NCI-H2029 treated with DMSO at 0.1 percent for 48 hours (cell line): ENCODE measurements at regions not wholly inside any gene's neighbourhood (a gene's known extent, or its start where the extent isn't known, plus 50 kb on each side); places are given as distances from the start of the nearest gene placed in this dataset.
"Not testable (repeated sequence)": the region's sequence is repeated elsewhere in the genome, so short reads cannot be mapped to it uniquely, and the experiment has no call there.

Experiments
- DNase-seq: peaks from one replicate; lab custom pipeline; 2025; lab: John Stamatoyannopoulos, UW

DNA sequence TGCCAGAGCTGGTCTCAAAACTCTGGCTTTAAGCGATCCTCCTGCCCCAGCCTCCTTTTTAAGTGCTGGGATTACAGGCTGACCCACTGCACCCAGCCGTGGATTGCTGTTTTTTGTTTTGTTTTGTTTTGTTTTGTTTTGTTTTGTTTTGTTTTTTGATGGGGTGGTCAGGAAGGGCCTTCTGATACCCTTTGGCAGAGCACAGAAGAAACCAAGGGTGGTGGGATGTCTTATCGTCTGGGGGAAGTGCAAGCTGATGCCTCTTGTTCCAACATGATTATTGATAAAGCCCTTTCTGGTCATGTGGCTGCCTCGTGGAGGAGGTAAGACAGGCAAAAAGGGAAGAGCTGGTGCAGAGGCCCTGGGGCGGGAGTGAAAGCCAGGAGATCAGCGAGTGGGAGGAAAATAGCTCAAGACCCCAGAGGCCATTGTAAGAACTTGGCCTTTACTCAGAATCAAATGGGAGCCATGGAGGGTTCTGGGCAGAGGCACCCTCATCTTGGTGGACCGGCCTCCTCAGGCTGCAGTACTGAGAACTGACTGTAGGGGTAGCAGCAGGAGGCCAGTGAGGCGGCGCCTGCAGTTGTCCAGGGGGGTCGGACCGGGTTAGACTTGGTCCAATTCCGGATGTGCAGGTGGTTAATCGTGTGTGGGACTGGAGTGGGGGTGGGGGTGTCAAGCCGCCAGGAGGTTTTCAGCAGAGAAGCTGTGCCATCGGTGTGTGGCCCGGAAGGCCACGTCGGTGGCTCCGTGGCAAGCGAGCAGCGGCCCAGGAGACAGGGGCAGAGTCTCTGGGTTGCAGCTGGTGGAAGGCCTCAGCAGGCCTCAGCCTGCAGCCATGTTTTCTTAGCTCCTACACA, 84.4 kb upstream of the GSE1 start:
- DNase-seq, result no peak

DNA sequence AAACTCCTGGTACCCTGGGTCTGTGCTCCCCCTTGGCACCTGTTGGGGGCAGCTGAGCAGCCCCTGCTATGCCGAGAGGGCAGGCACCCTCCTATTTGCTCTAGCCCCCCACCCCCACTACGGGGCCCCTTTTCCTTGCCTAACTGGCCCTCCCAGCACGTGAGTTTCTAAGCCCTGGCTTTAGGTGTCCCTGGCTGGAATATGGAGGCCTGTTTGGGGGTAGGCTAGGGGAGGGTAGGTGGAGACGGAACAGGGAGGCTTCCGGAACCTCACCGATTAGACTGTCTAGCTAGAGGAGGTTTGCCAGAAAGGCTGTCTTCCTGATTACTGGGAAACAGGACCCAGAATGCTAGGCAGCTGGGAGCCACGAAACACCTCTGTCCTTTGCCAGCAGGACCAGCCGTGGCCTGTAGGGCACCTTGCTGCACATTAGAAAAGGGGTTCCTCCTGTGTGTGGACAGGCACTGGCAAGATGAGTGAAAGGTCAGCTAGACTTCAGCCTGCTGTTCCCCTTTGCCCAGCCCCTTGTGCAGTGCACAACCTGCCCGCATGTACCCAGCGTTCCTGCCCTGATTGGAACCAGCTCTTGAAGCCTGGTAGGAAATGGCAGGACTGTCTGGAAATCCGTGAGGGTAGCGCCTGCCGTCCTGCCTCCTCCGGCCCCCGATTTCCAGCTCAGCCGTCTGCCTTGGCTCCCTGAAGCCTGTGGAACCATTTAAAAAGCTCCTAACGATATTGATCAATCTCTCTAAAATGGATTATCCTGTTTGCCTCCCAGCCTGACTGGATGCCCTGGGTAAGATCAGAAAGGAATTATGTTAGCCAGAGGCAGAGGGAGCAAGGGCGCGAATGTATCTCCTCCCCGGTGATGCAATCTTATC, 83.4 kb upstream of the GSE1 start:
- DNase-seq, result no peak

DNA sequence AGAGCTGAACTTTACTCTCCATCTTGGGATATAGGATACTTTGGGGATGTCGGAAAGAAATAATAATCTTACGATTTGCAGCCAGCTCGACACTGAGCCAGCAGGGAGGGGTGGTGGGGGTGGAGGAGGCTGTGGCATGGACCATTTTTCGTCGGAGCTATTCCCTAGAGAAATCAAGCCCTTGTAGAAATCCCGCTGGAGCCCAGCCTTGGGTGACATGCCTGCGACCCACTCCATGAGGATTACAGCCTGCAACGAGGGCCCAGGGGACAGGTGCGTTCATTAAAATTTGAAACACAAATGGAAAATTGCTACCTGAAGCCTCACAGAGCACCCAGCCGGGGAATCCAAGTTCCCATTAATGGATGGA, 82.8 kb upstream of the GSE1 start:
- no peak for DNase-seq

DNA sequence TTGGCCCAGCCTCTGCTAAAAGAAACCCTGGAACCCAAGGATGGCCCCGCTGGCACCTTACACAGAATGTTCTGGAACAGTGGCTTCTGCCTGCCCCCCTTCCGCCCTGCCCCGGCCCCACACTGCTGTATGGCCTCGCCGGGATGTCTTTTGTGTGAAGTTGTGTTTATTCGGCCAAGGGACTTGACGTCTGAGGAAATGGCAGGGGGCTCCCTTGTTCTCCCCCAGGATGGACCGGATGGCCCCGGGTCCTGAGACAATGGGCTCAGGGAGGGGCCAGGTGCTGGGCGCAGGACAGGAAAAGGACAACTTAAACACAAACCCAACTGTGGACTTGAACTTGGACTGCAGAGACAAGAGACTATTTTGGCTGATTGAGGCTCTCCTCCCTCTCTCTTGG, 81.6 kb upstream of the GSE1 start:
- no peak for DNase-seq

DNA sequence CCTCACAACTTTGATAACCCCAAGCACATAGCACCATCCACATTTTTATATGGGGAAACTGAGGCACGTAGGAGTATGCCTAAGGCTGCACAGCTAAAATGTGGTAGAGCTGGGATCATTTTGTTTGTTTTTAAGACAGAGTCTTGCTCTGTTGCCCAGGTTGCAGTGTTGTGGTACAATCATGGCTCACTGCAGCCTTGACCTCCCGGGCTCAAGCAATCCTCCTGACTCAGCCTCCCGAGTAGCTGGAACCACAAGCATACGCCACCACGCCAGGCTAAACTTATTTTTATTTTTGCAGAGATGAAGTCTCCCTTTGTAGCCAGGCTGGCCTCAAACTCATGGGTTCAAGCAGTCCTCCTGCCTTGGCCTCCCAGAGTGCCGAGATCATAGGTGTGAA, 81.0 kb upstream of the GSE1 start:
- no peak for DNase-seq

DNA sequence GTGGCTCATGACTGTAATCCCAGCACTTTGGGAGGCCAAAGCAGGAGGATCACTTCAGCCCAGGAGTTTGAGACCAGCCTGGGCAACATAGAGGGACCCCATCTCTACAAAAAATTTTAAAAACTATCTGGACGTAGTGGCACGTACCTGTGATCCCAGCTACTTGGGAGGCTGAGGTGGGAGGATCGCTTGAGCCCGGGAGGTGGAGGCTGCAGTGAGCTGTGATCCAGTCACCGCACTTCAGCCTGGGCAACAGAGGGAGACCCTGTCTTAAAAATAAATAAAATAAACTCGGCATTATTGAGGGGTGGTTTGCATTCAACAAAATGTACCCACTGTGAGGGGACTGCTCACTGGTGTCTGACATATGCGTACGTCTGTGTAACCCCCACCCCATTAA, 79.5 kb upstream of the GSE1 start:
- not testable (repeated sequence) for DNase-seq

DNA sequence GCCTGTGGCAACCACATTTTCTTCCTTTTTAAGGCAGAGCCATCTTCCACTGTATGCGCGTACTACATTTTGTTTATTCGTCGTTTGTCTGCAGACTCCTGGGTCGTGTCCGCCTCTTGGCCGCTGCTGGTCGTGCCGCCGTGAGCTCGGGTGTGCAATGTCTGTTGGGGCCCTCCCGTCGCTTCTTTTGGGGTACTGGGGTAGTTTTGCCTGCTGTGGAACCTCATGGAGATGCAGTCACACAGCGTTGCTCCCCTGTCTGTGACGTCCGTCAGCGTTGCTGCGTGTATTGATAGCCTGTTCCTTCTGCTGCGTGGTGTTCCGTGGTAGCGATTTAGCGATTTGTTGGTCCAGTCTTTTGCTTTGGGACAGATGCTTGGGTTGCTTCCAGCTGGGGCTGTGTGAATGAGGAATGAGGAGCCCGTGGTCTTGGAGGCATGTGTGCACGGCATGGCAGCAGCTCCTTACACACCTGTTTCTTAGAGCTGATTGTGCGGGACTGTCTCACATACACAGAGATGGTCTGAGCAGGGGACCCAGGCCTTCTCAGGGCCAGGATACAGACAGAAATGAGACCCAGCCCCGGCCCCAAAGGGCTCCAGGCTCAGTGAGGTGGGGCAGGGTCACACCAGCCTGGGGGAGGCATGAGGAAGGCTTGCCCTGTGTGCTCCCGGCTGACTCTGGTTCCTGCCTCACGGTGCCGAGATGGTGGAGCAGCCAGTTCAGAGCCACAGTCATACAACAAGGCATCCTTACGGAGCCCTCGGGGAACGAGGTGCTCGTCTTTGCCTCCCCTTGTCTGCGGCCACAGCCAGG, 78.4 kb upstream of the GSE1 start:
- DNase-seq, result no peak

DNA sequence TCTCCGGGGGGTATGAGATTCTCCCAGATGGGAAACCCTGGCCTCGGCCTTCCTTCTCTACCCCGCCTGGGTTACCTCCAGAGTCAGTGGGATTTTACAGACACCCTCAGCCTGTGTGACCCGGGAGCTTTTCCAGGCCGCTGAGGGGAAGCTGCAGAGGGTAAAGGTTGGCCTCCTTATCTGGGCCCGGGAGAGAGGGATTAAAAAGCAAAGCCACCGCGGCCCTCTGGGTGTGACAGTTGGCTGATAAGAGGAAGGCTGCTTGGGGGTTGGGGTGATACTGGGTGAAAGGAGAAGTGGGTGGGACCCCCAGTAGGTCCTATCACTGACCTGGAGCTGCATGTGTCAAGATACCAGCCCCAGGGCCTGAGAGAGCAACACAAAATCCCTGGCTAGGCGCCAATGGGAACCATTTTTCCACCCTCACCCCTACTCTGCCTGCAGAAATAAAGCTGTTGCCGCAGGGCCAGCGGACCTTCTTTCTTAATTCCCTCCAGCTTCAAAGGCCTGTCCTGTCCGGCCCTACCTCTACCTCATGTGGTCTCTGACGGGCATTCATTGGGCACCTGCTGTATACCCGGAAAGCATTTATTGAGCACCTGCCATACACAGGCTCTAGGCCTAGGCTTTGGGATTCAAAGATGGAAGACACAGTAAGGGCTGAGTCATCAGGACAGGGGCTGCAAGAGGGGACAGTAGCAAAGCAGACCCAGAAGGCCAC, 77.6 kb upstream of the GSE1 start:
- no peak for DNase-seq

DNA sequence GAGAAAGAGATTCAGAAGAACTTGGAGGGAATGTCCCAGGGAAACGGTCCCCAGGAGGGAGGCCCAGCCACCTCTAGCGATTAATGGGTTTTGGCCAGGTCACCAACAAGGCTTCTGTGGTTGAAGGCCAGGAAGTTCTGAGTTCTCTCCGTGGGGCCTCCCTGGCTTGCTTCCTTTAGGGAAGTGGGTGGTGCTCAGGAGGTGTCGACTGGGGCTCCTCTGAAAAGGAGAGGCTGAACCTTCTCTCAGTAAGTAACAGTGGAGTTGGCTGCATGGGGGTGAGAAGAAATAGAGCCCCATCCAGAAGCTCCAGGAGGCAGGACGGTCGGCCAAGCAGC, 77.1 kb upstream of the GSE1 start:
- no peak for DNase-seq

DNA sequence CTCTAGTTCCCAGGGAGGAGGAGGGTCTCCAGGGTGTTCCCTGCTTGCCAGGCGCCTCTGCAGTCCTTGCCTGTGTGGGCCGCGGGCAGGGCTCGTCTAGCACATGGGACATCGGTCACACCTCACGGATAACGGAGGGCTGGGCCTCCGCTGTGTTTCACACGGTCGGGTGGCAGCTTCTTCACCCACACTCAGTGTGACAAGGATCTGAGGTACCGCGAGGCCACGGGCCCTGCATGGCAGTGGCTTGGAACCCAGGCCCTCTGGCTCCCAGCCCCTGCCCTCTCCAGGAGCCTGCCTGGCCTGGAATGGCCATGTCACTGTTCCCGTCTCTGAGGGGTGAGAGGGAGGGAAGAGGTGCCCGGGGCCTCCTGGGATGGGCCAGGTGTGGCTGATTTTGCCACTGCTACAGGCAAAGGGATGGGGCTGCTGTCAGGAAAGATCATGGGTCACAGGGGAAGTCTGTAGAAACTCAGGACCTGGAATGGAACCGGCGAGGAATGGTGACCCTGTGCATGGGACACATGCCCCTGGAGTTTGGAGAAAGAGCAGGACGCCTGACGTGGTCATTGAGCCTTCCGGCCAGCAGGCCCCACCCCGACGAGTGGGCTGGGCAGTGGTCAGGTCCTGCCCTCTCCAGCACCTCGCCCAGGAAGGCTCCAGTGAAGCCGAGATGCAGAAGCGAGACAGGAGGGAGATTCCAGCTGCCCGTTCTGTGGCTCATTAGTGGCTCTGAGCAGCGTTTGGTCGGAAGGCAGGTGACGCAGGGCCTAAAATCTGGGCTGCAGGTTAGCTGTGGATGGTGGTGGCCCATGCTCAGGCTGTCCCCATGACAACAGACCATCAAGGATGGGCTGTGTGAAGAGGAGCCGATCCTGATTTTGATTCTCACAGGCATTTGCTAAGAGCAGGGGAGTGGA, 76.5 kb upstream of the GSE1 start:
- DNase-seq, result no peak

DNA sequence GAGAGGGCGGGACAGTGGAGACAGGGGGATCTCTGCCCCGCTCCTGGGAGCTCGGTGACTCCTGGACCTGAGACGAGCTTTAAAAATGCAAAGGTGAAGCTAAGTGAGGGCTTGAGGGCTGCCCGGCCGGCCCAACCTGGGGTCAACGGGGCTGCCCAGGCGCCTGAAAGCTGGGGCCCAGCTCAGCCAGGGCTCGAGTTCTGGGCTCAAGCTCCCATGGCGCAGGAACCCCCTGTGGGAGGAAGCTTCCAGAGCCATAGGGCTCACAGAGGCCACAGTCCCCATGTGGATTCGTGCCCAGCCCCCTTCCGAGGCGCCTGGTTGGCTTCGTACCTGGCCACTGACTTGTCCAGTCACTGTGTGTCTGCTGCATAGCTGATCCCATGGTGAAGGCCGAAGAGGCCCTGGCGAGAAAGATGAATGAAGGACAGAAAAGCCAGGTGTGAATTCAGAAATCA, 75.8 kb upstream of the GSE1 start:
- DNase-seq, result no peak

DNA sequence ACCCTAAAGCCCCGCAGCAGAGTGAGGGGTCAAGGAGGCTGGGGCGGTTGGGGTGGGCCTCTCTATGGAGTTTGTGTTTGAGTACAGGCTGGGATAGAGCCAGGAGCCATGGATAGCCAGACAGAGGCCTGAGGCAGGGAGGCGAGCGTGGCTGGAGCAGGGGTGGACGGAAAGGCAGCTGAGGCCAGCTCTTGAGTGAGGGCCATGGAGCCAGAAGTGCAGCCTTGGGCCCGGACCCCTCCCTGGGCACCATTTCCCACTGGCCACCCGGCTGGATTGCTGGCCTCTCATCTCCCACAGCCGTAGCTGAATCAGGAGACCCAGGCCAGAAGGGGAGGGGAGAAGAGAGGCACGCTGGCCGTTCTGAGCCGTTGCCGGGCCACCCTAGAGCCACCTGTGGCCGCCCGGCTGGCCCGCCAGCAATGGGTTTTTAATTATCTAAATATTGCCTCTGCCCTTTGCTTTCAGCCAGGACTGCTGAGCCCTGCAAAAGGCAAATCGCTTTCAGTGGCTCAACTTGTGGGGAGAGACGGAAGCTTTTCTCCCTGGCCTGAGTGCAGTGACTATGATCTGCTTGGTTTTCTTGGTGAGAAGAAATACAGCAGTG, 75.2 kb upstream of the GSE1 start:
- no peak for DNase-seq

DNA sequence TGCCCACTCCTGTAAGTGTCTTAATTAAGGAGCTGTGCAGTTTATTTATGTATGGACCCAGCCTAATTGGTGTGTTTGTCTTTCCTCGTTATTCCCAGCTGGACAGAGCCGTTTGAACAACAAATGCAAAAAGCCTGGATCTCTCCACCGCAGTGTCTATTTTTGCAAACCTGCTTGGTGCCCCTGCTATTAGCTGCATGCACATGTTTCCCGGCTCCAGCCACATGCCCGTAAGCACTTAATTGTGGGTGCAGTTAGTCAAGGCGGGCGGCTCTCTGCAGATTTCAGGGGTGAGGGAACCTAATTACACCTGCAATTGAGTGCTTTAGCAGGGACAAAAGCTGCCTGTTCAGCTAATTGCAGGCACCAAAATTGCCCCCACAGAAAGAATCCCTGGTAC, 74.0 kb upstream of the GSE1 start:
- no peak for DNase-seq

DNA sequence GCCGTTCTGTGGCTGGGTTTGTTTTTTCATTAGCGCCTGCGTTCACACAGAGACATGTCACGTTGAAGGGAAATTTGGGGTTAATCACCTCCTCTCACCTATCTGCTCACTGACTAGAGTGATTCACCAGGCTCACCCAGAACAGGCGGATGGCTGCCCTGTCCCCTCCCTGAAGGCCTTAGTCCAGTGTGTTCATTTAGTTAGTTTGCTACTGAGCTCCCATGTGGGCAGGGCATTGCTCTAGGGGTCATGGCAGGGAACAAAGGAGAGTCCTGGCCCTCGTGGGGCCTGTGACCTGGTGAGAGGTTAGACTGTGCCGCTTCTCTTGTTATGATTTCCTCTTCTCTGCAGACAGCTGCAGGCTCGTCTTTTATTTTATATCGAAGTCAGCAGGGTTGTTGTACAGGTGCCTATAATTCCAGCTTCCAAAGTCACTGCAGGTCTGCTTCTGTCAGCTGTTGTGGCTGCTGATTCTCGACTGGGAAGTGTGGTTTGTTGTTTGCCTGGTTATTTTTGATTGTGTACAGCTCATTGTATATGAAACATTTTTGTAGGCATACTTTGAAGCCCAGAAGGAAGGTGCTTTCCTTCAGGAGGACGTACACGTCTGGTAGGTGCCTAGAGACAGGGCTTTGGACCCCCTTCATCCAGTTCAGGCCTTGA, 73.4 kb upstream of the GSE1 start:
- no peak for DNase-seq

DNA sequence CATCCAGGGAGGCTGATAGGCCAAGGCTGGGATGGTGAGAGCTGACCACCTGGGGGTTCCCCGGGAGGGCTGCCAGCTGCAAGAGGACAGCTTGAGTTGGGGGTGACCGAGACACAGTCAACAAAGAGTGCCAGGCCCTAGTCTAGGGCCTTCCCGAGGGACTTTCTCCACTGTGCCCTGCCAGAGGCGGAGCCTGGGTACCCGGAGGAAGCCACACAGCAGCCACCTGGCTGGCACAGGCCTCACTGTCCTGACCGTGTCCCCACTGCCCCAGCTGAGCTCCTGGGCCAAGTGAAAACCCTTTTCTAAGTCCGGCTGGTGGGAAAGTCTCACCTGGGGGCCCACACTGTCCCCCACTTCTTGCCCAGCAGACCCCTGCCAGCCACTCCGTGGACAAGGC, 71.9 kb upstream of the GSE1 start:
- DNase-seq, result no peak

DNA sequence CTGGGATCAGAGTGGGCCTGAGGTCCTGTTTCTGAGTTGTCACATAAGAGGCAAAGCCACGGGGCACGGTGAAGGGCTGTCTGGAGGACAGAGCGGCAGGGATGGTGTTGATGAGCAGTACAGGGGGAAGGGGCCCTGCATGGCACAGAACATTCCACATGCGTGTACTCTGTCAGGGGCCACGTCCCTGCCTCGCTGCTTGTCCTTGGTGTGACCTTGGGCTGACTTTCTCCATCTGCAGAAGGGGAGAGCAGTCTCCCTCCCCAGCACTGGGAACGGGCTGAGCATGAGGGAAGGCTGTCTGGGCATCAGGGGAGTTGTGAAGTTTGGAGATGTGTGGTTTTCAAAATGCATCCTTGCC, 71.5 kb upstream of the GSE1 start:
- no peak for DNase-seq

DNA sequence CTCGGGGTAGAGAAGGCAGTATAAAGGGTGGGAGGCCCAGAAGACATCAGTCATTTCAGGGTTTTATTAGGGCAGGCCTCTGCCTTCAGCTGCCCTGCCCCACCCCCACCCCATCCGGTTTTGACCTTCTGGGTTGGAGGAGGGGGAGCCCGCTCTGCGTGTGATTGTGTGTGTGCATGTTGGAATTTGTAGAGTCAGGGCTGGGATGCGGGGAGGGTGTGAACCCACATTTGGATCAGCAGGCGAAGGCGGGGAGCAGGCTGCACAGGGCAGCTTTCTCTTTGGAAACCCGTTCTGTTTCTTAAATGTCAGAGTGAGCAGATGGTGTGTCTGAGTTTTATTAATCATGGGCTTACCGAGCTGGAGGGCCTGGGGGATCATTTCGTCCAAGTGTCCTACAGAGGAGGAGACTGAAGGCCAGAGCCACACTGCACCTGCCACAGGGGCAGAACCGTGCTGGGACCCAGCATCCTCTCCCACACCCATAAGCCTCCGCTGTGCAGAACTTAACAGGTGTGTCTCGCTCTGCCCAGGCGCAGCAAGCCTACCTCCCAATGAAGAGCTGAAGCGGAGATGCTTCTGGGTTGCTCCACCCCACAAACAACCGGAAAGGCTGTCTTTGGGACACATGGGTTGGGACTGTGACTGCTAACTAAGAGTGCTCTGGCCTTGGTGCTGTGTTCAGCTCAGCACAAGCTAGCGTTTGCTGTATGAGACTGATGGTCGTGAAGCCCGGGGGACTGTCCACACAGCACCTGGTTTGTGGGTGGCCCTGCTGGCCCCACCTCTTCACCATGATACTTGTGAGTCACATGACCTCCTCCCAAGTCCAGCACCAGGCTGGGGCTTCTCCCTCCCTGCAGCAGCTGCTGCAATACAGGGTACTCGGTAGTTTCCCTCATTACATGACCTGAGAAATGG, 70.9 kb upstream of the GSE1 start:
- DNase-seq, result no peak

DNA sequence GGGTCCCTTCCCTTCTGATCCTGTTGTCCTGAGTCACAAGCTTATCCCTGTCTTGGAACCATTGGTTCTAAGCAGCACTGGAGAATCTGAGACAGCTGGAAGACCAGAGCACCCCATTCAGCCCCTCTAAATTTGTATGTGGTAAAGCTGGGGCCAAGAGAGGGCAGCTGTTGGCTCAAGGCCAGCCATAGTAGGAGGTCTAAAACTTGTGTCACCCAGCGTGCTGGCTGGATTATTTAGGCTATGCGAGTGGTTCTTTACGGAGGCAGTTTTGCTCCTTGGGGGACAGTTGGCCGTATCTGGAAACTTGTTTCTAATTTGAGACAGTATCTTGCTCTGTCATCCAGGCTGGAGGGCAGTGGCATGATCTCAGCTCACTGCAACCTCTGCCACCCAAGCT, 69.6 kb upstream of the GSE1 start:
- no peak for DNase-seq

DNA sequence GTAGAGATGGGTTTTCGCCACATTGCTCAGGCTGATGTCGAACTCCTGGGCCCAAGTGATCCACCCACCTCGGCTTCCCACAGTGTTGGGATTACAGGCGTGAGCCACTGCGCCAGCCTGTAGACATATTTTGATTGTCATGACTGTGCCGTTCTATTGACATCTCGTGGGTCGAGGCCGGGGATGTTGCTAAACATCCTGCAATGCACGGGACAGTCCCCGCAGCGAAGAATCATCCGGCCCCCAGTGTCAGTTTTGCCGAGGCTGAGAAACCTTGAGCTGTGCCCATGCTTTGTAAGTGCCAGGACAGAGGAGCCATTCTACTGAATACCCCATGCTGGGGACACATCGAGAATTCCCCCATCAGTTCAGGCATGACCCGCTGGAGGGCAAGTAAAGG, 69.1 kb upstream of the GSE1 start:
- no peak for DNase-seq
